IMR-90 (cell line): ENCODE measurements at regions not wholly inside any gene's neighbourhood (a gene's known extent, or its start where the extent isn't known, plus 50 kb on each side); places are given as distances from the start of the nearest gene placed in this dataset.

ENCODE experiments used
- ELK1 ChIP-seq: fragments of 150-350 bp; IDR thresholded peaks from 2 replicates; pipeline ENCODE4 v1.6.1; 2016; ENCODE audit warnings: low read depth, mild to moderate bottlenecking, low read length, moderate library complexity, borderline replicate concordance
- MAFK ChIP-seq: IDR thresholded peaks from 2 replicates; pipeline ENCODE4 v1.6.1; 2012; ENCODE audit warnings: low read depth, low read length, improper control_type of control experiment
- MXI1 ChIP-seq: IDR thresholded peaks from 2 replicates; pipeline ENCODE4 v1.6.1; 2012; ENCODE audit warnings: low read depth, mild to moderate bottlenecking, low read length, moderate library complexity, borderline replicate concordance
- NFE2L2 ChIP-seq: fragments of 150-350 bp; IDR thresholded peaks from 2 replicates; pipeline ENCODE4 v1.6.1; 2016; ENCODE audit warnings: low read depth, mild to moderate bottlenecking, low read length
- POLR2A ChIP-seq: IDR thresholded peaks from 2 replicates; pipeline ENCODE4 v1.6.1; 2012; ENCODE audit warnings: mild to moderate bottlenecking, low read depth, low read length
- RAD21 ChIP-seq: IDR thresholded peaks from 2 replicates; pipeline ENCODE4 v1.6.1; 2012; ENCODE audit warnings: low read length, improper control_type of control experiment
- RFX5 ChIP-seq: IDR thresholded peaks from 2 replicates; pipeline ENCODE4 v1.8.0; 2012; ENCODE audit warnings: low read depth, mild to moderate bottlenecking, low read length, moderate library complexity
- TF ChIP-seq, protein P1 (sequence below): conservative IDR thresholded peaks from 2 replicates; pipeline ENCODE4 v1.5.1; 2012; ENCODE audit warnings: mild to moderate bottlenecking, low read depth, low read length, improper control_type of control experiment

GRCh38 chr2:52974127-52974526 lies 793.5 kb upstream of the CHAC2 start:
- TF ChIP-seq POLR2A: no peak
- TF ChIP-seq MAFK: no peak
- TF ChIP-seq ELK1: no peak
- TF ChIP-seq, protein P1, sequence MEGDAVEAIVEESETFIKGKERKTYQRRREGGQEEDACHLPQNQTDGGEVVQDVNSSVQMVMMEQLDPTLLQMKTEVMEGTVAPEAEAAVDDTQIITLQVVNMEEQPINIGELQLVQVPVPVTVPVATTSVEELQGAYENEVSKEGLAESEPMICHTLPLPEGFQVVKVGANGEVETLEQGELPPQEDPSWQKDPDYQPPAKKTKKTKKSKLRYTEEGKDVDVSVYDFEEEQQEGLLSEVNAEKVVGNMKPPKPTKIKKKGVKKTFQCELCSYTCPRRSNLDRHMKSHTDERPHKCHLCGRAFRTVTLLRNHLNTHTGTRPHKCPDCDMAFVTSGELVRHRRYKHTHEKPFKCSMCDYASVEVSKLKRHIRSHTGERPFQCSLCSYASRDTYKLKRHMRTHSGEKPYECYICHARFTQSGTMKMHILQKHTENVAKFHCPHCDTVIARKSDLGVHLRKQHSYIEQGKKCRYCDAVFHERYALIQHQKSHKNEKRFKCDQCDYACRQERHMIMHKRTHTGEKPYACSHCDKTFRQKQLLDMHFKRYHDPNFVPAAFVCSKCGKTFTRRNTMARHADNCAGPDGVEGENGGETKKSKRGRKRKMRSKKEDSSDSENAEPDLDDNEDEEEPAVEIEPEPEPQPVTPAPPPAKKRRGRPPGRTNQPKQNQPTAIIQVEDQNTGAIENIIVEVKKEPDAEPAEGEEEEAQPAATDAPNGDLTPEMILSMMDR: no peak
- no peak for TF ChIP-seq RFX5
- no peak for TF ChIP-seq RAD21
- TF ChIP-seq MXI1: no peak
- TF ChIP-seq NFE2L2: no peak
